ENCODE measurements at regions not wholly inside any gene's neighbourhood (a gene's known extent, or its start where the extent isn't known, plus 50 kb on each side); places are given as distances from the start of the nearest gene placed in this dataset.

GRCh38 chr5:105032917-105033316 lies 1470.3 kb upstream of the NUDT12 start:
- no peaks in the 10 kb centered on the region for H3K9me3 ChIP-seq (ENCODE audit: control insufficient read depth, low read depth, low read length)
- no peaks in the 10 kb centered on the region for H3K4me1 ChIP-seq (ENCODE audit: control insufficient read depth, extremely low read depth, insufficient read depth, low read length)
- dilution Hi-C loops (cut with MboI; ENCODE audit: extremely low pct_ligation_motif_present, low sequenced_read_pairs) = no loop called here
- H3K4me2 ChIP-seq (ENCODE audit: control insufficient read depth, extremely low read depth, insufficient read depth, low read depth, low read length) = no peak overlapping the region
- no peaks in the 10 kb centered on the region for H3K36me3 ChIP-seq (ENCODE audit: control insufficient read depth in 2 of 2, extremely low read depth in 1 of 2, insufficient read depth in 2 of 2, low read length in 2 of 2)
- no peaks in the 10 kb centered on the region for H3K27me3 ChIP-seq (ENCODE audit: control insufficient read depth, extremely low read depth, insufficient read depth, low read length)
- TF ChIP-seq EZH2 (IDR thresholded peaks at IDR 0.05; ENCODE audit: low read length) (no peak), CTCF (optimal IDR thresholded peaks at IDR 0.05 in 1 of 3, IDR thresholded peaks at IDR 0.05 in 1 of 3, conservative IDR thresholded peaks at IDR 0.05 in 1 of 3; ENCODE audit: extremely low read depth in 1 of 3, insufficient read depth in 2 of 3, low read length in 3 of 3) (no peak)
- DNase-seq (ENCODE audit: low read depth, low spot score) (no peak), FAIRE-seq (no peak)
- no peaks in the 10 kb centered on the region for H3K9me1 ChIP-seq (ENCODE audit: control insufficient read depth, extremely low read depth, insufficient read depth, low read length)
- no peak overlapping the region for H2AFZ ChIP-seq (ENCODE audit: control insufficient read depth, low read length)
- H4K20me1 ChIP-seq (ENCODE audit: control insufficient read depth, extremely low read depth, insufficient read depth, low read length) = no peaks in the 10 kb centered on the region
- H3K9ac ChIP-seq (ENCODE audit: control insufficient read depth, extremely low read depth, insufficient read depth, low read length) = no peak overlapping the region
- no peaks in the 10 kb centered on the region for H3K79me2 ChIP-seq (ENCODE audit: control insufficient read depth, insufficient read depth, low read length)
- H3K4me3 ChIP-seq (ENCODE audit: control insufficient read depth in 2 of 3, extremely low read depth in 1 of 3, insufficient read depth in 2 of 3, low read depth in 1 of 3, low read length in 3 of 3) = no peak overlapping the region
- no peak overlapping the region for H3K27ac ChIP-seq (ENCODE audit: control insufficient read depth, insufficient read depth, low read length)

GRCh38 chr5:105030153-105030552 lies 1467.6 kb upstream of the NUDT12 start:
- Histone ChIP-seq H3K79me2 (ENCODE audit: control insufficient read depth, insufficient read depth, low read length) (no peaks in the 10 kb centered on the region), H4K20me1 (ENCODE audit: control insufficient read depth, extremely low read depth, insufficient read depth, low read length) (no peaks in the 10 kb centered on the region), H3K4me2 (ENCODE audit: control insufficient read depth, extremely low read depth, insufficient read depth, low read depth, low read length) (no peak overlapping the region), H3K27me3 (ENCODE audit: control insufficient read depth, extremely low read depth, insufficient read depth, low read length) (no peaks in the 10 kb centered on the region), H3K4me3 (ENCODE audit: control insufficient read depth in 2 of 3, extremely low read depth in 1 of 3, insufficient read depth in 2 of 3, low read depth in 1 of 3, low read length in 3 of 3) (no peak overlapping the region), H3K9me1 (ENCODE audit: control insufficient read depth, extremely low read depth, insufficient read depth, low read length) (no peaks in the 10 kb centered on the region), H3K36me3 (ENCODE audit: control insufficient read depth in 2 of 2, extremely low read depth in 1 of 2, insufficient read depth in 2 of 2, low read length in 2 of 2) (no peaks in the 10 kb centered on the region), H3K9me3 (ENCODE audit: control insufficient read depth, low read depth, low read length) (no peaks in the 10 kb centered on the region), H3K9ac (ENCODE audit: control insufficient read depth, extremely low read depth, insufficient read depth, low read length) (no peak overlapping the region), H2AFZ (ENCODE audit: control insufficient read depth, low read length) (no peak overlapping the region), H3K4me1 (ENCODE audit: control insufficient read depth, extremely low read depth, insufficient read depth, low read length) (no peaks in the 10 kb centered on the region), H3K27ac (ENCODE audit: control insufficient read depth, insufficient read depth, low read length) (no peak overlapping the region)
- TF ChIP-seq CTCF (optimal IDR thresholded peaks at IDR 0.05 in 1 of 3, IDR thresholded peaks at IDR 0.05 in 1 of 3, conservative IDR thresholded peaks at IDR 0.05 in 1 of 3; ENCODE audit: extremely low read depth in 1 of 3, insufficient read depth in 2 of 3, low read length in 3 of 3) (no peak), EZH2 (IDR thresholded peaks at IDR 0.05; ENCODE audit: low read length) (no peak)
- DNase-seq (ENCODE audit: low read depth, low spot score) (no peak), FAIRE-seq (no peak)
- dilution Hi-C loops (cut with MboI; ENCODE audit: extremely low pct_ligation_motif_present, low sequenced_read_pairs) = no loop called here
